ENCODE measurements at regions not wholly inside any gene's neighbourhood (a gene's known extent, or its start where the extent isn't known, plus 50 kb on each side); places are given as distances from the start of the nearest gene placed in this dataset.

DNA sequence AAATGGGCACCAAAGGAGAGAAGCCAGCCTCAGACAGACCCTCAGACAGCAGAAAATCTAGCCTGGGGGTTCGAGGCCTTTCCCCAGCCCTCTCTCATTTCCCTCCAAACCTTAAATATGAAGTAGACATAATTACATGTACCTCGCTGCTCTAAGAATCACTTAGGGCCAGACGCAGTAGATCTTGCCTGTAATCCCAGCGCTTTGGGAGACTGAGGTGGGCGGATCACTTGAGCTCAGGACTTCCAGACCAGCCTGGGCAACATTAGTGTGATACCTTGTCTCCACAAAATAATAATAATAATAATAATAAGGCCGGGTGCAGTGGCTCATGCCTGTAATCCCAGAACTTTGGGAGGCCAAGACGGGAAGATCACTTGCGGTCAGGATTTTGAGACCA is 52.1 kb upstream of the WNT7B start:
- TF ChIP-seq, protein P1, sequence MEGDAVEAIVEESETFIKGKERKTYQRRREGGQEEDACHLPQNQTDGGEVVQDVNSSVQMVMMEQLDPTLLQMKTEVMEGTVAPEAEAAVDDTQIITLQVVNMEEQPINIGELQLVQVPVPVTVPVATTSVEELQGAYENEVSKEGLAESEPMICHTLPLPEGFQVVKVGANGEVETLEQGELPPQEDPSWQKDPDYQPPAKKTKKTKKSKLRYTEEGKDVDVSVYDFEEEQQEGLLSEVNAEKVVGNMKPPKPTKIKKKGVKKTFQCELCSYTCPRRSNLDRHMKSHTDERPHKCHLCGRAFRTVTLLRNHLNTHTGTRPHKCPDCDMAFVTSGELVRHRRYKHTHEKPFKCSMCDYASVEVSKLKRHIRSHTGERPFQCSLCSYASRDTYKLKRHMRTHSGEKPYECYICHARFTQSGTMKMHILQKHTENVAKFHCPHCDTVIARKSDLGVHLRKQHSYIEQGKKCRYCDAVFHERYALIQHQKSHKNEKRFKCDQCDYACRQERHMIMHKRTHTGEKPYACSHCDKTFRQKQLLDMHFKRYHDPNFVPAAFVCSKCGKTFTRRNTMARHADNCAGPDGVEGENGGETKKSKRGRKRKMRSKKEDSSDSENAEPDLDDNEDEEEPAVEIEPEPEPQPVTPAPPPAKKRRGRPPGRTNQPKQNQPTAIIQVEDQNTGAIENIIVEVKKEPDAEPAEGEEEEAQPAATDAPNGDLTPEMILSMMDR (IDR thresholded peaks at IDR 0.05): no peak
- TF ChIP-seq RCOR1 (IDR thresholded peaks at IDR 0.05; ENCODE audit: low read length): no peak
- TF ChIP-seq, protein P2, sequence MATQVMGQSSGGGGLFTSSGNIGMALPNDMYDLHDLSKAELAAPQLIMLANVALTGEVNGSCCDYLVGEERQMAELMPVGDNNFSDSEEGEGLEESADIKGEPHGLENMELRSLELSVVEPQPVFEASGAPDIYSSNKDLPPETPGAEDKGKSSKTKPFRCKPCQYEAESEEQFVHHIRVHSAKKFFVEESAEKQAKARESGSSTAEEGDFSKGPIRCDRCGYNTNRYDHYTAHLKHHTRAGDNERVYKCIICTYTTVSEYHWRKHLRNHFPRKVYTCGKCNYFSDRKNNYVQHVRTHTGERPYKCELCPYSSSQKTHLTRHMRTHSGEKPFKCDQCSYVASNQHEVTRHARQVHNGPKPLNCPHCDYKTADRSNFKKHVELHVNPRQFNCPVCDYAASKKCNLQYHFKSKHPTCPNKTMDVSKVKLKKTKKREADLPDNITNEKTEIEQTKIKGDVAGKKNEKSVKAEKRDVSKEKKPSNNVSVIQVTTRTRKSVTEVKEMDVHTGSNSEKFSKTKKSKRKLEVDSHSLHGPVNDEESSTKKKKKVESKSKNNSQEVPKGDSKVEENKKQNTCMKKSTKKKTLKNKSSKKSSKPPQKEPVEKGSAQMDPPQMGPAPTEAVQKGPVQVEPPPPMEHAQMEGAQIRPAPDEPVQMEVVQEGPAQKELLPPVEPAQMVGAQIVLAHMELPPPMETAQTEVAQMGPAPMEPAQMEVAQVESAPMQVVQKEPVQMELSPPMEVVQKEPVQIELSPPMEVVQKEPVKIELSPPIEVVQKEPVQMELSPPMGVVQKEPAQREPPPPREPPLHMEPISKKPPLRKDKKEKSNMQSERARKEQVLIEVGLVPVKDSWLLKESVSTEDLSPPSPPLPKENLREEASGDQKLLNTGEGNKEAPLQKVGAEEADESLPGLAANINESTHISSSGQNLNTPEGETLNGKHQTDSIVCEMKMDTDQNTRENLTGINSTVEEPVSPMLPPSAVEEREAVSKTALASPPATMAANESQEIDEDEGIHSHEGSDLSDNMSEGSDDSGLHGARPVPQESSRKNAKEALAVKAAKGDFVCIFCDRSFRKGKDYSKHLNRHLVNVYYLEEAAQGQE (IDR thresholded peaks at IDR 0.05; ENCODE audit: low read depth, low read length): no peak
- no peak for TF ChIP-seq RAD21 (IDR thresholded peaks at IDR 0.05; ENCODE audit: low read length)
- TF ChIP-seq NFIC (IDR thresholded peaks at IDR 0.05; ENCODE audit: borderline replicate concordance): no peak
- no peak for TF ChIP-seq EZH2phosphoT487 (IDR thresholded peaks at IDR 0.05; ENCODE audit: borderline replicate concordance, low read depth)
- TF ChIP-seq, protein P3, sequence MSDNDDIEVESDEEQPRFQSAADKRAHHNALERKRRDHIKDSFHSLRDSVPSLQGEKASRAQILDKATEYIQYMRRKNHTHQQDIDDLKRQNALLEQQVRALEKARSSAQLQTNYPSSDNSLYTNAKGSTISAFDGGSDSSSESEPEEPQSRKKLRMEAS (IDR thresholded peaks at IDR 0.05; ENCODE audit: low read depth): no peak
- no peak for TF ChIP-seq YY1 (IDR thresholded peaks at IDR 0.05; ENCODE audit: low read depth)
